ENCODE measurements at regions not wholly inside any gene's neighbourhood (a gene's known extent, or its start where the extent isn't known, plus 50 kb on each side); places are given as distances from the start of the nearest gene placed in this dataset.
"Not testable (repeated sequence)": the region's sequence is repeated elsewhere in the genome, so short reads cannot be mapped to it uniquely, and the experiment has no call there.

GRCh38 chr1:187933562-187934419, 1105.0 kb downstream of the PLA2G4A start:
- ATAC-seq (ENCODE audit: low FRiP score), result no peak
- no peak for DNase-seq (ENCODE audit: low spot score)
- TF ChIP-seq CTCF (IDR thresholded peaks at IDR 0.05), result no peak

GRCh38 chr1:187936667-187937066, 1107.9 kb downstream of the PLA2G4A start:
- TF ChIP-seq CTCF (IDR thresholded peaks at IDR 0.05), result no peak
- no peak for DNase-seq (ENCODE audit: low spot score)
- ATAC-seq (ENCODE audit: low FRiP score), result no peak

- ATAC-seq (ENCODE audit: low FRiP score) (no peak), DNase-seq (ENCODE audit: low spot score) (no peak)
Measured at GRCh38 chr1:187938092-187938491, 1109.3 kb downstream of the PLA2G4A start.

GRCh38 chr1:187942986-187943385, 1114.2 kb downstream of the PLA2G4A start:
- no peak for ATAC-seq (ENCODE audit: low FRiP score)
- no peak for DNase-seq (ENCODE audit: low spot score)
- no peak for TF ChIP-seq CTCF (IDR thresholded peaks at IDR 0.05)

More at GRCh38 chr1:187938092-187938491, 1109.3 kb downstream of the PLA2G4A start:
- no peak for TF ChIP-seq CTCF (IDR thresholded peaks at IDR 0.05)

- ATAC-seq (ENCODE audit: low FRiP score) (no peak), DNase-seq (ENCODE audit: low spot score) (no peak)
- TF ChIP-seq CTCF (IDR thresholded peaks at IDR 0.05), result no peak
Measured at GRCh38 chr1:187943606-187944403, 1115.1 kb downstream of the PLA2G4A start.

GRCh38 chr1:187946661-187947060, 1117.9 kb downstream of the PLA2G4A start:
- not testable (repeated sequence) for ATAC-seq (ENCODE audit: low FRiP score); DNase-seq (ENCODE audit: low spot score)

- no peak for TF ChIP-seq CTCF (IDR thresholded peaks at IDR 0.05)
- ATAC-seq (ENCODE audit: low FRiP score) (no peak), DNase-seq (ENCODE audit: low spot score) (no peak)
Measured at GRCh38 chr1:187947359-187947758, 1118.6 kb downstream of the PLA2G4A start.

Measured in omental fat pad (tissue), 3 donors.